OCI-M2 (cell line): ENCODE measurements at regions not wholly inside any gene's neighbourhood (a gene's known extent, or its start where the extent isn't known, plus 50 kb on each side); places are given as distances from the start of the nearest gene placed in this dataset.

Experiments used
- DNase-seq: peaks from one replicate; lab custom pipeline; 2025; ENCODE audit not compliant: unreplicated experiment; lab: John Stamatoyannopoulos, UW

DNA sequence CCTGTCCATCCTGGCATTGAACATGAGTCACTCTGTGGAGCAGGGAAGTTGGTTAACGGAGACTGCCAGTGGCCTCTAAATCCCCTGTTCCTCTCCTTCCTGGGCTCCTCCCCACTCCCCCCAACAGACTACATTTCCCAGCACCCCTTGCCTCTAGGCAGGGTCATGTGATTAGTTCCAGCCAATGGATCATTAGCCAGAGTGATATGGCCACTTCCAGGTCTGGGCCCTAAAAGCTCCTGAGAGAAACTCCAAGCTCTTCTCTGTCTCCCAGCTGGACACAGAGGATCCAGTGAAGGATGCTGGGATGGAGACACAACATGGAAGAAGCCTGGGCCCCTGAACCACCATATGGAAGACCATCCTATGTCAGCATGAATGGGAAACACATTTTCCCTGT lies 54.4 kb upstream of the RFLNA start:
- DNase-seq: no peak

DNA sequence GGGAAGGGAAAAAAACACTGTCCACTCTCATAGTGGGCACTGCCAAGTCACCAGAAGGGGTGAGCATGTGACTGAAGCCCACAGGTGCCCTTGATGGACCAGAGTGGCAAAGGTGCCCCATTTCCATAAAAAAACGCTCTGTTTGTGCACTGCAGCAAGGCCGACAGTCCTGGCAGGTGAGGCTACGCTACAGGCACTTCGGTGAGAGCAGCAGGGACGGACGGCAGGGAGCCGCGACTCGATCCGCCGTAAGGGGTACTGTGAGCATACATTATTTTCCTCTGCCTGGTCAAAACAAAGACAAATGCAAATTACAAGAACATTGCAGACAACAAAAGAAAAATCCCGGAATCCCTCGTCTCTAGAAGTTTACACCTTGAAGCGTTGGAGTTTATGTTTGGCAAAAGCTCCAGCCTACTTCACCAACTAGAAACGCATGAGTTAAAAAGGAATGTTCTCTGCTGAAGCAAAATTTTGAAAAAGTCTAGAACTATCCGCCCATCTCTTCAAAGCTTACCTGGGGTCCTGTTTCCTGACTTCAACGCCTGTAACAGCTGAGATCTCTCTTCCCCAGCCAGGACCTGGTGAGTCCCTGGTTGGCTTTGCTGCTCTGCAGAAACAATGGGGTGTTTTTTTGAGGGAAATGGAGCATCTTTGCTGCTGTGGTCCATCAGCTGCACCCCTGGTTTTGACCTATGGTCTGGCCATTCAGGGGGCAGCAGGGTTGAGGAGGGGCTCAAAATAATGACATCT lies 52.9 kb upstream of the RFLNA start:
- DNase-seq: no peak

DNA sequence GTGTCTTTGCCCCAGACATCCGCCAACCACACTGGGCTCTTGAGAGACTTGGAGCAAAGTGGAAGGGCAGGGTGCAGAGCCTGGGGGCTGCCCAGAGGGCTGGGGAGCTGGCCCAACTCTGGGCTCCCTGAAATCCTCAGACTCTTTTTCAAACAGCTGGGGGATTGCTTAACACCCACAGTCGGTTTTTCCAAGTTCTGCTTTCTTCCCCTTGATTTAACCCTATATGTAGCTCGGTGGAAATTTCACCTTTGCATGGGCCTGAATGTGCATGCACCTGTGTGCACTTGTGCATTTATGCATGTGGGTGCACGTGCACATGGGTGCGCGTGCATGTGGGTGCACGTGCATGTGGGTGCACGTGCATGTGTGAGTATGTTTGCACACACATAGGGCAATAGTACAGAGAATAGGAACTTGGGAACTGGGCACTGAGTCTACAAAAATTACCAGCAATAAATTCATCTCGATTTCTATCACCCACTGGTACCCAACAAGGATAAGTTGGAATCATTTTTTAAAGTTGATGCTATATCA lies 52.3 kb upstream of the RFLNA start:
- DNase-seq: no peak

DNA sequence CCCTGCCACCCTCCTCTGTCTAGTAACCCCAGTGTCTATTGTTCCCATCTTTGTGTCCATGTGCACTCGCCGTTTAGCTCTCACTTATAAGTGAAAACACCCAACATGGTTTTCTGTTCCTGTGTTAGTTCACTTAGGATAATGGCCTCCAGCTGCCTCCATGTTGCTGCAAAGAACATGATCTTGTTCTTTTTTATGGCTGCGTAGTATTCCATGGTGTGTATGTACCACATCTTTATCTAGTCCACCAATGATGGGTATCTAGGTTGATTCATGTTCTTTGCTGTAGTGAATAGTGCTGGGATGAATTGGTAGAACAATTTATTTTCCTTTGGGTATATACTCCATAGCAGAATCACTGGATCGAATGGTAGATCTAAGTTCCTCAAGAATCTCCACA lies 51.0 kb upstream of the RFLNA start:
- no peak for DNase-seq
